Skeletal muscle satellite cell (primary cell): ENCODE measurements at regions not wholly inside any gene's neighbourhood (a gene's known extent, or its start where the extent isn't known, plus 50 kb on each side); places are given as distances from the start of the nearest gene placed in this dataset.

Experiments used
- H3K27me3 ChIP-seq: 2 replicates; pipeline ENCODE4 v1.7.0; 2013; ENCODE audit warnings: low read length; ENCODE audit not compliant: control insufficient read depth, insufficient read depth
- H3K36me3 ChIP-seq: 2 replicates; pipeline ENCODE4 v1.7.0; 2013; ENCODE audit warnings: mild to moderate bottlenecking, control low read depth, low read length; ENCODE audit not compliant: insufficient read depth
- H3K4me1 ChIP-seq: 2 replicates; pipeline ENCODE4 v1.7.0; 2013; ENCODE audit warnings: low read length; ENCODE audit not compliant: control insufficient read depth, insufficient read depth
- H3K4me2 ChIP-seq: 2 replicates; pipeline ENCODE4 v1.7.0; 2013; ENCODE audit warnings: mild to moderate bottlenecking, low read length
- H3K4me3 ChIP-seq: 2 replicates; pipeline ENCODE4 v1.7.0; 2013; ENCODE audit warnings: low read length
- H3K9ac ChIP-seq: 2 replicates; pipeline ENCODE4 v1.7.0; 2013; ENCODE audit warnings: mild to moderate bottlenecking, low read depth, low read length, moderate library complexity
- H3K9me3 ChIP-seq: replicated peaks from 2 replicates; pipeline ENCODE4 v1.7.0; 2013; ENCODE audit warnings: mild to moderate bottlenecking, control low read depth, low read length

- peaks cover 33% of the 10 kb centered on the region for H3K27me3 ChIP-seq
- H3K4me1 ChIP-seq: no peaks in the 10 kb centered on the region
- no peak overlapping the region for H3K9ac ChIP-seq
- no peaks in the 10 kb centered on the region for H3K36me3 ChIP-seq
- H3K4me3 ChIP-seq: no peak overlapping the region
- no peaks in the 10 kb centered on the region for H3K9me3 ChIP-seq
- H3K4me2 ChIP-seq: no peak overlapping the region
Observed at GRCh38 chr6:41404182-41404845, 68.9 kb downstream of the NCR2 start.

- no peaks in the 10 kb centered on the region for H3K4me1 ChIP-seq
- no peak overlapping the region for H3K9ac ChIP-seq
- no peaks in the 10 kb centered on the region for H3K36me3 ChIP-seq
- H3K4me2 ChIP-seq: no peak overlapping the region
- H3K9me3 ChIP-seq: no peaks in the 10 kb centered on the region
- no peak overlapping the region for H3K4me3 ChIP-seq
- H3K27me3 ChIP-seq: peaks cover 42% of the 10 kb centered on the region
Observed at GRCh38 chr6:41405941-41406727, 70.7 kb downstream of the NCR2 start.

- Histone ChIP-seq H3K9ac (no peak overlapping the region), H3K4me3 (no peak overlapping the region), H3K36me3 (no peaks in the 10 kb centered on the region), H3K4me2 (no peak overlapping the region), H3K4me1 (no peaks in the 10 kb centered on the region), H3K9me3 (no peaks in the 10 kb centered on the region), H3K27me3 (peaks cover 47% of the 10 kb centered on the region)
Observed at GRCh38 chr6:41406728-41407489, 71.5 kb downstream of the NCR2 start.

- Histone ChIP-seq H3K9me3 (no peaks in the 10 kb centered on the region), H3K4me2 (no peak overlapping the region), H3K27me3 (peaks cover 60% of the 10 kb centered on the region), H3K4me1 (no peaks in the 10 kb centered on the region), H3K9ac (no peak overlapping the region), H3K36me3 (no peaks in the 10 kb centered on the region), H3K4me3 (no peak overlapping the region)
Observed at GRCh38 chr6:41408576-41408975, 73.2 kb downstream of the NCR2 start.

GRCh38 chr6:41408982-41409381, 73.6 kb downstream of the NCR2 start:
- Histone ChIP-seq H3K36me3 (no peaks in the 10 kb centered on the region), H3K9ac (no peak overlapping the region), H3K4me2 (no peak overlapping the region), H3K4me3 (no peak overlapping the region), H3K9me3 (no peaks in the 10 kb centered on the region), H3K4me1 (no peaks in the 10 kb centered on the region), H3K27me3 (peaks cover 64% of the 10 kb centered on the region)

GRCh38 chr6:41409489-41409888, 74.1 kb downstream of the NCR2 start:
- no peaks in the 10 kb centered on the region for H3K4me1 ChIP-seq
- H3K36me3 ChIP-seq: no peaks in the 10 kb centered on the region
- peaks cover 68% of the 10 kb centered on the region for H3K27me3 ChIP-seq
- no peak overlapping the region for H3K9ac ChIP-seq
- H3K9me3 ChIP-seq: no peaks in the 10 kb centered on the region
- H3K4me2 ChIP-seq: no peak overlapping the region
- no peak overlapping the region for H3K4me3 ChIP-seq

- Histone ChIP-seq H3K36me3 (no peaks in the 10 kb centered on the region), H3K9me3 (no peaks in the 10 kb centered on the region)
Observed at GRCh38 chr6:41411961-41412360, 76.6 kb downstream of the NCR2 start.

GRCh38 chr6:41413250-41413649, 77.8 kb downstream of the NCR2 start:
- Histone ChIP-seq H3K36me3 (no peaks in the 10 kb centered on the region), H3K4me2 (no peak overlapping the region), H3K4me1 (no peaks in the 10 kb centered on the region), H3K27me3 (peaks cover 86% of the 10 kb centered on the region), H3K4me3 (no peak overlapping the region), H3K9ac (no peak overlapping the region), H3K9me3 (no peaks in the 10 kb centered on the region)

More at GRCh38 chr6:41411961-41412360, 76.6 kb downstream of the NCR2 start:
- Histone ChIP-seq H3K4me3 (no peak overlapping the region), H3K4me2 (no peak overlapping the region), H3K4me1 (no peaks in the 10 kb centered on the region), H3K27me3 (peaks cover 82% of the 10 kb centered on the region), H3K9ac (no peak overlapping the region)

- Histone ChIP-seq H3K4me2 (no peak overlapping the region), H3K9me3 (no peaks in the 10 kb centered on the region), H3K4me1 (no peaks in the 10 kb centered on the region), H3K9ac (no peak overlapping the region), H3K36me3 (no peaks in the 10 kb centered on the region), H3K4me3 (no peak overlapping the region), H3K27me3 (peaks cover 85% of the 10 kb centered on the region)
Observed at GRCh38 chr6:41416501-41416837, 81.1 kb downstream of the NCR2 start.

GRCh38 chr6:41418741-41419140, 83.3 kb downstream of the NCR2 start:
- peaks cover 87% of the 10 kb centered on the region for H3K27me3 ChIP-seq
- H3K36me3 ChIP-seq: no peaks in the 10 kb centered on the region
- H3K9ac ChIP-seq: no peak overlapping the region
- H3K9me3 ChIP-seq: no peaks in the 10 kb centered on the region
- H3K4me2 ChIP-seq: no peak overlapping the region
- H3K4me3 ChIP-seq: no peak overlapping the region
- H3K4me1 ChIP-seq: no peaks in the 10 kb centered on the region

GRCh38 chr6:41419385-41419784, 84.0 kb downstream of the NCR2 start:
- Histone ChIP-seq H3K9ac (no peak overlapping the region), H3K4me3 (no peak overlapping the region), H3K4me2 (no peak overlapping the region), H3K9me3 (no peaks in the 10 kb centered on the region), H3K36me3 (no peaks in the 10 kb centered on the region), H3K4me1 (no peaks in the 10 kb centered on the region), H3K27me3 (peaks cover 82% of the 10 kb centered on the region)
